Fibroblast of the aortic adventitia (primary cell): ENCODE measurements at regions not wholly inside any gene's neighbourhood (a gene's known extent, or its start where the extent isn't known, plus 50 kb on each side); places are given as distances from the start of the nearest gene placed in this dataset.

Experiments
- DNase-seq: peaks from one replicate; pipeline ENCODE4 v3.0.0-alpha.2; 2010; ENCODE audit warnings: low read depth
- H3K4me3 ChIP-seq: 2 replicates; pipeline ENCODE4 v1.5.1; 2011; ENCODE audit warnings: low read depth, mild to moderate bottlenecking, control low read depth, low read length, moderate library complexity
- CTCF ChIP-seq: IDR thresholded peaks from 2 replicates; pipeline ENCODE4 v1.5.1; 2011; ENCODE audit warnings: mild to moderate bottlenecking, low read length, control low read depth, inconsistent platforms; ENCODE audit not compliant: insufficient read depth

- no peak overlapping the region for H3K4me3 ChIP-seq
- TF ChIP-seq CTCF: no peak
- no peak for DNase-seq
Measured at GRCh38 chr22:49052023-49052538, 775.6 kb downstream of the BRD1 start.

GRCh38 chr22:49051491-49052022 is 776.1 kb downstream of the BRD1 start:
- no peak for DNase-seq
- H3K4me3 ChIP-seq: no peak overlapping the region
- no peak for TF ChIP-seq CTCF

GRCh38 chr22:49049691-49050090 is 778.0 kb downstream of the BRD1 start:
- TF ChIP-seq CTCF: no peak
- DNase-seq: no peak
- no peak overlapping the region for H3K4me3 ChIP-seq

DNA sequence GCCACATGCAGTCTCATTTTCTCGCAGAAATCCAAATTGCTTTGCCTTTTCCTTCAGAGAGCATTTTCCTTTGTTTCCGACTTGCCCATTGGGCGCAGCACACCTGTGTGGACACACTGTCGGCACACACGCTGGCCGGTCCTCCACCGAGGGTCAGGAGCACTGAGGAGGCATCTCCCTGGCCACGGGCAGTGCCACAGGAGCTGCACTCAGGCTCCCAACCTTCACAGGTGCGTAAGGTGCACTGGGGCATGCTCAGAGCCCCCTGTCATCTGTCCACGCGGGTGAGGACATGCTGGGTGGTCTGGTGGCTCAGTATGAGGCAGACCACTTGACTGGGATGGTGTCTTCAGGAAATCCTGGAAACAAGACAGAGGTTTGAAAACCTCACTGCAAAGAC is 779.1 kb downstream of the BRD1 start:
- DNase-seq: no peak
- TF ChIP-seq CTCF: no peak
- H3K4me3 ChIP-seq: no peak overlapping the region

DNA sequence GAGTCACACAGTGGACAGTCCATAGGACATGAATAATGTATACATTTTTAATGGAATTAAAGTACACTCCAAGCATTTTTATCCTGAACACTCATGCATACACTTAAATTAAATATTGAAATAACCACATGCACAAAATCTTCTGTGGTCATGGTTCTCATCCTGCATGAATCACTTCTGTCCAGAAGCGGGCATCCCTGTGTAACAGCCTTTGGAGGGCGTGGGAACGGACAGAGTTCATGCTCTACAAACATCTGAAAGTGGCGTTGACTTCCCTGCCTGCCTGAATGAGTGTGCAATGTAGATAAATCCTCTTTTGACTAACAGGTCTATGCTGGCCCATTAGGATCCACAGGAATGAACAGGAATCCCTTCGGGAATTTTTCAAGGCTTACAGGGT is 780.2 kb downstream of the BRD1 start:
- no peak for TF ChIP-seq CTCF
- DNase-seq: no peak
- H3K4me3 ChIP-seq: no peak overlapping the region

- no peak for TF ChIP-seq CTCF
- no peak for DNase-seq
- no peak overlapping the region for H3K4me3 ChIP-seq
Measured at GRCh38 chr22:49046546-49047361, 780.9 kb downstream of the BRD1 start.
